ENCODE measurements at regions not wholly inside any gene's neighbourhood (a gene's known extent, or its start where the extent isn't known, plus 50 kb on each side); places are given as distances from the start of the nearest gene placed in this dataset.

DNA sequence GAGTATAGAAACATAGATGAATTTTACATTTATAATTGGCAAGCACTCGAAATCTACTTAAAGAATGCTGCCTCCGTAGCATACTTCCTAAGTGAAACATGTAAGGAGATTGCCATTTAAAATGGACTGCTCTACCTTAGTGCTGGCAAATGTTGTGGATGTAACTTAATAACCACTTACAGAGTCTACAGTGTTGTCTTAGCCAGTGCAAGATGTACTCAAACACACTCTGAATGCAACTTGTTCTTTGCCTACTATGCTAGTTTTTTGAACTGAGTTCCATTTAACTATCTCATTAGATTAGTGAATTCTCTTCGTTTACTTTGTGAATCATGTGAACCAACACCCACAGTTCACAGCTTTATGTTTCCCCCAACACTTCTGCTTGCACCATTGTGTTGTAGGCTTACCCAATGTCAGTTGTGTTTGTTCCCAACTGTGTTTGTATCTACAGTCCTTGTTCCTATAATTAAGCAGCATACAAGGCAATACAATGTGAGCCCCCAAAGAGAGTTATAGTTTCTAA lies 345.5 kb upstream of the LYPLAL1 start (continued):
- TF ChIP-seq, protein P1, sequence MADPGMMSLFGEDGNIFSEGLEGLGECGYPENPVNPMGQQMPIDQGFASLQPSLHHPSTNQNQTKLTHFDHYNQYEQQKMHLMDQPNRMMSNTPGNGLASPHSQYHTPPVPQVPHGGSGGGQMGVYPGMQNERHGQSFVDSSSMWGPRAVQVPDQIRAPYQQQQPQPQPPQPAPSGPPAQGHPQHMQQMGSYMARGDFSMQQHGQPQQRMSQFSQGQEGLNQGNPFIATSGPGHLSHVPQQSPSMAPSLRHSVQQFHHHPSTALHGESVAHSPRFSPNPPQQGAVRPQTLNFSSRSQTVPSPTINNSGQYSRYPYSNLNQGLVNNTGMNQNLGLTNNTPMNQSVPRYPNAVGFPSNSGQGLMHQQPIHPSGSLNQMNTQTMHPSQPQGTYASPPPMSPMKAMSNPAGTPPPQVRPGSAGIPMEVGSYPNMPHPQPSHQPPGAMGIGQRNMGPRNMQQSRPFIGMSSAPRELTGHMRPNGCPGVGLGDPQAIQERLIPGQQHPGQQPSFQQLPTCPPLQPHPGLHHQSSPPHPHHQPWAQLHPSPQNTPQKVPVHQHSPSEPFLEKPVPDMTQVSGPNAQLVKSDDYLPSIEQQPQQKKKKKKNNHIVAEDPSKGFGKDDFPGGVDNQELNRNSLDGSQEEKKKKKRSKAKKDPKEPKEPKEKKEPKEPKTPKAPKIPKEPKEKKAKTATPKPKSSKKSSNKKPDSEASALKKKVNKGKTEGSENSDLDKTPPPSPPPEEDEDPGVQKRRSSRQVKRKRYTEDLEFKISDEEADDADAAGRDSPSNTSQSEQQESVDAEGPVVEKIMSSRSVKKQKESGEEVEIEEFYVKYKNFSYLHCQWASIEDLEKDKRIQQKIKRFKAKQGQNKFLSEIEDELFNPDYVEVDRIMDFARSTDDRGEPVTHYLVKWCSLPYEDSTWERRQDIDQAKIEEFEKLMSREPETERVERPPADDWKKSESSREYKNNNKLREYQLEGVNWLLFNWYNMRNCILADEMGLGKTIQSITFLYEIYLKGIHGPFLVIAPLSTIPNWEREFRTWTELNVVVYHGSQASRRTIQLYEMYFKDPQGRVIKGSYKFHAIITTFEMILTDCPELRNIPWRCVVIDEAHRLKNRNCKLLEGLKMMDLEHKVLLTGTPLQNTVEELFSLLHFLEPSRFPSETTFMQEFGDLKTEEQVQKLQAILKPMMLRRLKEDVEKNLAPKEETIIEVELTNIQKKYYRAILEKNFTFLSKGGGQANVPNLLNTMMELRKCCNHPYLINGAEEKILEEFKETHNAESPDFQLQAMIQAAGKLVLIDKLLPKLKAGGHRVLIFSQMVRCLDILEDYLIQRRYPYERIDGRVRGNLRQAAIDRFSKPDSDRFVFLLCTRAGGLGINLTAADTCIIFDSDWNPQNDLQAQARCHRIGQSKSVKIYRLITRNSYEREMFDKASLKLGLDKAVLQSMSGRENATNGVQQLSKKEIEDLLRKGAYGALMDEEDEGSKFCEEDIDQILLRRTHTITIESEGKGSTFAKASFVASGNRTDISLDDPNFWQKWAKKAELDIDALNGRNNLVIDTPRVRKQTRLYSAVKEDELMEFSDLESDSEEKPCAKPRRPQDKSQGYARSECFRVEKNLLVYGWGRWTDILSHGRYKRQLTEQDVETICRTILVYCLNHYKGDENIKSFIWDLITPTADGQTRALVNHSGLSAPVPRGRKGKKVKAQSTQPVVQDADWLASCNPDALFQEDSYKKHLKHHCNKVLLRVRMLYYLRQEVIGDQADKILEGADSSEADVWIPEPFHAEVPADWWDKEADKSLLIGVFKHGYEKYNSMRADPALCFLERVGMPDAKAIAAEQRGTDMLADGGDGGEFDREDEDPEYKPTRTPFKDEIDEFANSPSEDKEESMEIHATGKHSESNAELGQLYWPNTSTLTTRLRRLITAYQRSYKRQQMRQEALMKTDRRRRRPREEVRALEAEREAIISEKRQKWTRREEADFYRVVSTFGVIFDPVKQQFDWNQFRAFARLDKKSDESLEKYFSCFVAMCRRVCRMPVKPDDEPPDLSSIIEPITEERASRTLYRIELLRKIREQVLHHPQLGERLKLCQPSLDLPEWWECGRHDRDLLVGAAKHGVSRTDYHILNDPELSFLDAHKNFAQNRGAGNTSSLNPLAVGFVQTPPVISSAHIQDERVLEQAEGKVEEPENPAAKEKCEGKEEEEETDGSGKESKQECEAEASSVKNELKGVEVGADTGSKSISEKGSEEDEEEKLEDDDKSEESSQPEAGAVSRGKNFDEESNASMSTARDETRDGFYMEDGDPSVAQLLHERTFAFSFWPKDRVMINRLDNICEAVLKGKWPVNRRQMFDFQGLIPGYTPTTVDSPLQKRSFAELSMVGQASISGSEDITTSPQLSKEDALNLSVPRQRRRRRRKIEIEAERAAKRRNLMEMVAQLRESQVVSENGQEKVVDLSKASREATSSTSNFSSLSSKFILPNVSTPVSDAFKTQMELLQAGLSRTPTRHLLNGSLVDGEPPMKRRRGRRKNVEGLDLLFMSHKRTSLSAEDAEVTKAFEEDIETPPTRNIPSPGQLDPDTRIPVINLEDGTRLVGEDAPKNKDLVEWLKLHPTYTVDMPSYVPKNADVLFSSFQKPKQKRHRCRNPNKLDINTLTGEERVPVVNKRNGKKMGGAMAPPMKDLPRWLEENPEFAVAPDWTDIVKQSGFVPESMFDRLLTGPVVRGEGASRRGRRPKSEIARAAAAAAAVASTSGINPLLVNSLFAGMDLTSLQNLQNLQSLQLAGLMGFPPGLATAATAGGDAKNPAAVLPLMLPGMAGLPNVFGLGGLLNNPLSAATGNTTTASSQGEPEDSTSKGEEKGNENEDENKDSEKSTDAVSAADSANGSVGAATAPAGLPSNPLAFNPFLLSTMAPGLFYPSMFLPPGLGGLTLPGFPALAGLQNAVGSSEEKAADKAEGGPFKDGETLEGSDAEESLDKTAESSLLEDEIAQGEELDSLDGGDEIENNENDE (IDR thresholded peaks at IDR 0.05; ENCODE audit: insufficient replicate concordance, low read length), result no peak
- TF ChIP-seq RNF2 (IDR thresholded peaks at IDR 0.05; ENCODE audit: borderline replicate concordance, low read depth, low read length, missing control alignments, poor library complexity, severe bottlenecking) (no peak), ZNF274 (IDR thresholded peaks at IDR 0.05; ENCODE audit: borderline replicate concordance, extremely low read depth, low read length) (no peak), JUN (IDR thresholded peaks at IDR 0.05; ENCODE audit: low read depth, low read length) (no peak), SP1 (IDR thresholded peaks at IDR 0.05; ENCODE audit: low read depth, low read length) (no peak)
